ENCODE measurements at regions not wholly inside any gene's neighbourhood (a gene's known extent, or its start where the extent isn't known, plus 50 kb on each side); places are given as distances from the start of the nearest gene placed in this dataset.

GRCh38 chr14:36424478-36425102, 95.4 kb downstream of the NKX2-1 start:
- TF ChIP-seq MAX (IDR thresholded peaks at IDR 0.05) (no peak), CTCF (IDR thresholded peaks at IDR 0.05 in 2 of 3, conservative IDR thresholded peaks at IDR 0.05 in 1 of 3; ENCODE audit: borderline replicate concordance in 1 of 3, insufficient read depth in 1 of 3, low read depth in 2 of 3, low read length in 2 of 3) (no peak)

All from HCT116 (cell line).